Gastrocnemius medialis (tissue), 4 donors: ENCODE measurements at regions not wholly inside any gene's neighbourhood (a gene's known extent, or its start where the extent isn't known, plus 50 kb on each side); places are given as distances from the start of the nearest gene placed in this dataset.

ENCODE experiments used
- ATAC-seq, 2 donors: fragments of 150-250 bp; one replicate each; pipeline ENCODE4 v1.9.1; 2016
- DNase-seq, 2 donors: peaks; one replicate each; pipeline ENCODE4 v3.0.0-alpha.2; 2019
- H3K27ac ChIP-seq, 4 donors: fragments of 200-600 bp; sonication (generic); 1 replicate in 1 of 4; 2 replicates in 3 of 4; pipeline ENCODE4 v1.5.1; 2016 to 2018; ENCODE audit warnings: mild to moderate bottlenecking in 2 of 4, moderate library complexity in 1 of 4
- H3K27me3 ChIP-seq, 3 donors: fragments of 200-600 bp; sonication (generic) in 2 of 3; 1 replicate in 1 of 3; 2 replicates in 2 of 3; pipeline versions ENCODE4 v1.5.1 to v1.6.0; 2016 to 2019; ENCODE audit warnings: mild to moderate bottlenecking in 1 of 3, moderate library complexity in 1 of 3
- H3K36me3 ChIP-seq, 2 donors: fragments of 200-600 bp; sonication (generic) in 1 of 2; one replicate each; pipeline ENCODE4 v1.5.1; 2017 to 2018
- H3K4me1 ChIP-seq, 2 donors: fragments of 200-600 bp; sonication (generic) in 1 of 2; one replicate each; pipeline ENCODE4 v1.5.1; 2016 to 2017; ENCODE audit warnings: mild to moderate bottlenecking in 2 of 2
- H3K4me3 ChIP-seq, 4 donors: fragments of 200-600 bp; sonication (generic) in 3 of 4; 1 replicate in 1 of 4; 2 replicates in 3 of 4; pipeline ENCODE4 v1.5.1; 2016 to 2019; ENCODE audit warnings: mild to moderate bottlenecking in 2 of 4
- H3K9me3 ChIP-seq, 3 donors: fragments of 200-600 bp; sonication (generic) in 2 of 3; 1 replicate in 1 of 3; 2 replicates in 2 of 3; pipeline ENCODE4 v1.5.1; 2016 to 2019
- POLR2A ChIP-seq, 2 donors: fragments of 450-650 bp; IDR thresholded peaks; one replicate each; pipeline ENCODE4 v1.6.1; 2017; ENCODE audit warnings: antibody characterized with exemption in 2 of 2, mild to moderate bottlenecking in 2 of 2, moderate library complexity in 2 of 2
- in situ Hi-C, 4 donors: fragments of 200-750 bp; cut with MboI; loops; one replicate each; pipeline versions ENCODE4 v1.15.0 to v1.8.0; 2017; ENCODE audit warnings: low sequenced_read_pairs in 4 of 4
- intact Hi-C: fragments of 100-400 bp; cut with DNase I; formaldehyde crosslinking; loops from one replicate; pipeline ENCODE4 v1.15.1; 2023; ENCODE audit warnings: low total_unique reads
- TF ChIP-seq, protein P1 (sequence below), 5 experiments: fragments of 450-650 bp in 3 of 5; fragments of 200-600 bp in 2 of 5; sonication (generic) in 2 of 5; IDR thresholded peaks in 4 of 5; conservative IDR thresholded peaks in 1 of 5; 1 replicate in 4 of 5; 2 replicates in 1 of 5; pipeline ENCODE4 v1.5.1; 2016 to 2019; ENCODE audit warnings: antibody characterized with exemption in 5 of 5, mild to moderate bottlenecking in 3 of 5, moderate library complexity in 3 of 5

DNA sequence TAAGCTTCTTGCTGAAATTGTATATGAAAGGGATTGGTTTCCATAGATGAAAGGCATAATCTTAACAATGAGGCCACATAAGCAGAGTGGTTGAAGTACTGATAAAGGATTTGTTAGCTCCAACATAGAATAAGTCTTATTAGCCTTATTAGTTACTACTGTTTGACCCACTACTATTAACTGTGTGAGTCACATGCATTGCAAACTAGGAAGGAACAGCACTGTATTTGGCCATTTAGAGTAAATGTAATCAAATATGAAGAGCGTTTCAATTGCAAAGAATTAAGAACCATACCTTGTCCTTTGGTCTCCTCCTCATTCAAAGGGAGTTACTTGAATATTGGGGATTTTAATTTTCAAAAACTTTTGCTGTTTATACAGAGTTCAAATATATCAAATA is 428.9 kb downstream of the MDFIC start:
- no peak for TF ChIP-seq POLR2A (IDR thresholded peaks at IDR 0.05)
- TF ChIP-seq, protein P1, sequence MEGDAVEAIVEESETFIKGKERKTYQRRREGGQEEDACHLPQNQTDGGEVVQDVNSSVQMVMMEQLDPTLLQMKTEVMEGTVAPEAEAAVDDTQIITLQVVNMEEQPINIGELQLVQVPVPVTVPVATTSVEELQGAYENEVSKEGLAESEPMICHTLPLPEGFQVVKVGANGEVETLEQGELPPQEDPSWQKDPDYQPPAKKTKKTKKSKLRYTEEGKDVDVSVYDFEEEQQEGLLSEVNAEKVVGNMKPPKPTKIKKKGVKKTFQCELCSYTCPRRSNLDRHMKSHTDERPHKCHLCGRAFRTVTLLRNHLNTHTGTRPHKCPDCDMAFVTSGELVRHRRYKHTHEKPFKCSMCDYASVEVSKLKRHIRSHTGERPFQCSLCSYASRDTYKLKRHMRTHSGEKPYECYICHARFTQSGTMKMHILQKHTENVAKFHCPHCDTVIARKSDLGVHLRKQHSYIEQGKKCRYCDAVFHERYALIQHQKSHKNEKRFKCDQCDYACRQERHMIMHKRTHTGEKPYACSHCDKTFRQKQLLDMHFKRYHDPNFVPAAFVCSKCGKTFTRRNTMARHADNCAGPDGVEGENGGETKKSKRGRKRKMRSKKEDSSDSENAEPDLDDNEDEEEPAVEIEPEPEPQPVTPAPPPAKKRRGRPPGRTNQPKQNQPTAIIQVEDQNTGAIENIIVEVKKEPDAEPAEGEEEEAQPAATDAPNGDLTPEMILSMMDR (IDR thresholded peaks at IDR 0.05 in 4 of 5, conservative IDR thresholded peaks at IDR 0.05 in 1 of 5): no peak
- Histone ChIP-seq H3K27ac (no peak overlapping the region), H3K36me3 (no peaks in the 10 kb centered on the region), H3K27me3 (no peaks in the 10 kb centered on the region), H3K4me1 (no peaks in the 10 kb centered on the region), H3K4me3 (no peak overlapping the region), H3K9me3 (no peaks in the 10 kb centered on the region)
- intact Hi-C loops (no loop called here), in situ Hi-C loops (no loop called here)
- no peak for ATAC-seq
- DNase-seq: no peak

DNA sequence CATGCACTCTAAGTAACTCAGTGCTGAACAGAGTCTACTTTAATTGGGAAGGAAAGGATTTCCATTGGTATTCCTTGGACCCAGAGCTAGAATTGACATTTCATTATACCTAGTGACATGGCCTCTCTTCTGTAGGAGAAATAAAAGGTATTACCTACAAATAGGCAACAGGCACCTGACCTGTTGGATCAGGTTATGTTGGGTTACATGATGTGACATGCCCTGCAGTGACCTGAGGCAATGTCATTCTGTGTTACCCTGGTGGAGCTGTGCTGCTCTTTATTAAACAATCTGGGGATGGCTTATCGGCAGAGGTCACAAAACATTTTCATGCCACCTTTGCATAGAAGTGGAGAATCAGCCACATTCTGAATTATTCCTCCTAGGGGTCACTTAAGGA is 427.7 kb downstream of the MDFIC start:
- H3K4me3 ChIP-seq: no peak overlapping the region
- ATAC-seq (no peak), DNase-seq (no peak)
- H3K36me3 ChIP-seq: no peaks in the 10 kb centered on the region
- TF ChIP-seq POLR2A (IDR thresholded peaks at IDR 0.05): no peak
- TF ChIP-seq, protein P1 (IDR thresholded peaks at IDR 0.05 in 4 of 5, conservative IDR thresholded peaks at IDR 0.05 in 1 of 5): no peak
- H3K27ac ChIP-seq: no peak overlapping the region
- H3K4me1 ChIP-seq: no peaks in the 10 kb centered on the region
- no peaks in the 10 kb centered on the region for H3K9me3 ChIP-seq
- in situ Hi-C loops: no loop called here
- no peaks in the 10 kb centered on the region for H3K27me3 ChIP-seq
- intact Hi-C loops: no loop called here

DNA sequence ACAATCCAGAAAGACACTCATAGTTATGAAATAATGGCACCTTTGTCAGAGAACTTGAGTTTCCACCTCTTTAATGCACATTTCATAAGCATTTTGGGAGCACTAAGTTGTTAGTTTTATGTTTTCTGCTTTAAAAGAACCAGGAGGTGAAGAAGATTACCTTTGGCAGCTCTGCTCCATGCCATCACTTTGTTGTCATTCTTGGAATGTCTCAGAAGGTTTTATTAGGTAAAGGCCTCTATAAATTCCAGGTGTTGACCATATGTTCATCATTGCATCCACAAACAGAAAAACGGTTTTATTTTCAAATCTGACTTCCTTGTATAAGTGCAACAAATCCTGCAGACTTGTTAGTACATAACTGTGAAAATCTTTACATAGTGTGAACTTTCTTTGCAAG is 424.8 kb downstream of the MDFIC start:
- no peak overlapping the region for H3K4me3 ChIP-seq
- intact Hi-C loops: no loop called here
- DNase-seq: no peak
- no peaks in the 10 kb centered on the region for H3K36me3 ChIP-seq
- H3K4me1 ChIP-seq: no peaks in the 10 kb centered on the region
- H3K9me3 ChIP-seq: no peaks in the 10 kb centered on the region
- no peaks in the 10 kb centered on the region for H3K27me3 ChIP-seq
- no peak for ATAC-seq
- TF ChIP-seq, protein P1 (IDR thresholded peaks at IDR 0.05 in 4 of 5, conservative IDR thresholded peaks at IDR 0.05 in 1 of 5): no peak
- no peak for TF ChIP-seq POLR2A (IDR thresholded peaks at IDR 0.05)
- no peak overlapping the region for H3K27ac ChIP-seq
- in situ Hi-C loops: no loop called here

DNA sequence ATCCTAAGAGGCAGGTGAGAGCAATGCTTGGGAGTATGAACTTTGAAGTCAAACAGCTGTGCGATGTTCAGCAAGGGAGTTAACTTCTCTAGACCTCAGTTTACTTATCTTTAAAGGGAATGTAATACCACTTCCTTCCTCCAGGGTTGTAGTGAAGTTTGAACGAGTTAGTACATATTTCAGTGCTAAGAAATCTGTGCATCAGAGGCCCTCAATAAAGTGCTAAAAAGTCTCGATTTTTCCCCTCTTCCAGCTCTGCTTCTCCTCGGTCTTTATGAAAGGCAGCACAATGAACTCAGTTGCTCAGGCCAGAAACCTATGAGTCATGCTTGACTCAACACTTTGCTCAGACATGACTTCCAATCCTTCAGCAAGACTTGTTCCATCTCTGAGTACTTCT is 418.9 kb downstream of the MDFIC start:
- Histone ChIP-seq H3K27me3 (no peaks in the 10 kb centered on the region), H3K4me1 (no peaks in the 10 kb centered on the region), H3K36me3 (no peaks in the 10 kb centered on the region), H3K9me3 (no peaks in the 10 kb centered on the region), H3K27ac (no peak overlapping the region), H3K4me3 (no peak overlapping the region)
- no peak for ATAC-seq
- intact Hi-C loops (no loop called here), in situ Hi-C loops (no loop called here)
- DNase-seq: no peak
- TF ChIP-seq POLR2A (IDR thresholded peaks at IDR 0.05): no peak
- TF ChIP-seq, protein P1 (IDR thresholded peaks at IDR 0.05 in 4 of 5, conservative IDR thresholded peaks at IDR 0.05 in 1 of 5): no peak

DNA sequence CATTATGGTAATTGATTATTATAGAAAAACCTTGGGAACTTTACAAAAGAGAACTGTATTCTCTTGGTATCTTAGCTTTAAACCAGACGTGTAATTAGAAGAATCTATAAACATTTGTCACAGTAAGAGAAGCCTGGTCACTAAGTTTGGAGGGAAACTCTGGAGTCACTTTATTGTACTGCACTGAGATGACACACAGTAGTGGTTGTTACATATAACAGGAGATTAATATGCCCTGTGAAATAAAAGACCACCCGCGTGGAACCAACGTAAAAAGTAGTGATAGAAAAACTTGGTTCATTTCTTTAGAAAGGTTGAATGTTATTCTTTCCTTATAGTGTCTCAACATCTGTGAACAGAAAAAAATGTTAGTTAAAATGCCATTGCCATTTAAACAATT is 416.1 kb downstream of the MDFIC start:
- Histone ChIP-seq H3K27me3 (no peaks in the 10 kb centered on the region), H3K9me3 (no peaks in the 10 kb centered on the region), H3K4me1 (no peaks in the 10 kb centered on the region), H3K27ac (no peak overlapping the region), H3K36me3 (no peaks in the 10 kb centered on the region), H3K4me3 (no peak overlapping the region)
- no peak for DNase-seq
- TF ChIP-seq POLR2A (IDR thresholded peaks at IDR 0.05): no peak
- TF ChIP-seq, protein P1 (IDR thresholded peaks at IDR 0.05 in 4 of 5, conservative IDR thresholded peaks at IDR 0.05 in 1 of 5): no peak
- intact Hi-C loops (no loop called here), in situ Hi-C loops (no loop called here)
- ATAC-seq: no peak
